GM12864 (cell line): ENCODE measurements at regions not wholly inside any gene's neighbourhood (a gene's known extent, or its start where the extent isn't known, plus 50 kb on each side); places are given as distances from the start of the nearest gene placed in this dataset.
"Not testable (repeated sequence)": the region's sequence is repeated elsewhere in the genome, so short reads cannot be mapped to it uniquely, and the experiment has no call there.

Experiments used
- DNase-seq: peaks from one replicate; pipeline ENCODE4 v3.0.0-alpha.2; 2011; ENCODE audit warnings: low read depth
- H3K4me3 ChIP-seq: 2 replicates; pipeline ENCODE4 v1.5.1; 2011; ENCODE audit warnings: mild to moderate bottlenecking, low read depth, low read length, control low read depth
- TF ChIP-seq, protein P1 (sequence below): IDR thresholded peaks from 2 replicates; pipeline ENCODE4 v1.5.1; 2011; ENCODE audit warnings: low read depth, mild to moderate bottlenecking, moderate library complexity, low read length, control low read depth, inconsistent platforms; ENCODE audit errors: missing control alignments

DNA sequence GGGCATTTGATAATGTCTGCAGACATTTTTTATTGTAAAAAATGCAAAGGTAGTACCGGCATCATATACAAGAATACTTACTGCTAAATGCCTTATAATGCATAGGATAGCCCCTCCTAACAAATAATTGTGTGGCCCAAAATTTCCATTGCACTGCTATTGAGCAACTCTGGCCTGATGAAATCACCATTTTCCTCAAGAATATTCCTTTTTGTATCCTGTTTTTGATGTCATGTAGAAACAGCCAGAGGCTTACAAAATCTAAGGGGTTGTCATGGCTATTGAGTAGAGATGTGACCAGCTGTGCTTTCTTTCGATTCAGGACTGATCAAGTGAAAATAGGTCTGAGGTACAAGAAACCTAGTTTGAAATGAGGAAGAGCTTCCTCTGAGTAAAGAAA lies 854.3 kb downstream of the KCNA4 start:
- DNase-seq, result no peak
- no peak overlapping the region for H3K4me3 ChIP-seq
- TF ChIP-seq, protein P1, sequence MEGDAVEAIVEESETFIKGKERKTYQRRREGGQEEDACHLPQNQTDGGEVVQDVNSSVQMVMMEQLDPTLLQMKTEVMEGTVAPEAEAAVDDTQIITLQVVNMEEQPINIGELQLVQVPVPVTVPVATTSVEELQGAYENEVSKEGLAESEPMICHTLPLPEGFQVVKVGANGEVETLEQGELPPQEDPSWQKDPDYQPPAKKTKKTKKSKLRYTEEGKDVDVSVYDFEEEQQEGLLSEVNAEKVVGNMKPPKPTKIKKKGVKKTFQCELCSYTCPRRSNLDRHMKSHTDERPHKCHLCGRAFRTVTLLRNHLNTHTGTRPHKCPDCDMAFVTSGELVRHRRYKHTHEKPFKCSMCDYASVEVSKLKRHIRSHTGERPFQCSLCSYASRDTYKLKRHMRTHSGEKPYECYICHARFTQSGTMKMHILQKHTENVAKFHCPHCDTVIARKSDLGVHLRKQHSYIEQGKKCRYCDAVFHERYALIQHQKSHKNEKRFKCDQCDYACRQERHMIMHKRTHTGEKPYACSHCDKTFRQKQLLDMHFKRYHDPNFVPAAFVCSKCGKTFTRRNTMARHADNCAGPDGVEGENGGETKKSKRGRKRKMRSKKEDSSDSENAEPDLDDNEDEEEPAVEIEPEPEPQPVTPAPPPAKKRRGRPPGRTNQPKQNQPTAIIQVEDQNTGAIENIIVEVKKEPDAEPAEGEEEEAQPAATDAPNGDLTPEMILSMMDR, result no peak

DNA sequence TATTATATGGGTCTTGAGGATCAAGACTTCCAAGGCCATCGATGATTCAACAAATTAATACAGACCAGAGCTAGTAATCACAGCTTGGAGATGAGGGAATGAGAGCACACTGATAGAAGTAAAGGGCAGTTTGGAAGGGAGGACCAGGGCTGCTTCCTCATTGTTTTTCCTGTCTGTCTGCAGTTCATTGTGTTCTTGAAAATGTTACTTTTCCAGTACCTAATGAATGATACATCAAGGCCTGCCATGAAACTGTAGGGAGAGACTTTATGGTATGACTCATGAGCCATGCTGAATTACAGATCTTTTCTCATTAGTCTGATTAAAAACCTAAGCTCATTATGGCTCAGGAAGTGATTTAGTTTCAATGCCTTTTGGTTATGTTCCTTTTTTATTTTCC lies 855.6 kb downstream of the KCNA4 start:
- TF ChIP-seq, protein P1, result no peak
- H3K4me3 ChIP-seq, result no peak overlapping the region
- no peak for DNase-seq

DNA sequence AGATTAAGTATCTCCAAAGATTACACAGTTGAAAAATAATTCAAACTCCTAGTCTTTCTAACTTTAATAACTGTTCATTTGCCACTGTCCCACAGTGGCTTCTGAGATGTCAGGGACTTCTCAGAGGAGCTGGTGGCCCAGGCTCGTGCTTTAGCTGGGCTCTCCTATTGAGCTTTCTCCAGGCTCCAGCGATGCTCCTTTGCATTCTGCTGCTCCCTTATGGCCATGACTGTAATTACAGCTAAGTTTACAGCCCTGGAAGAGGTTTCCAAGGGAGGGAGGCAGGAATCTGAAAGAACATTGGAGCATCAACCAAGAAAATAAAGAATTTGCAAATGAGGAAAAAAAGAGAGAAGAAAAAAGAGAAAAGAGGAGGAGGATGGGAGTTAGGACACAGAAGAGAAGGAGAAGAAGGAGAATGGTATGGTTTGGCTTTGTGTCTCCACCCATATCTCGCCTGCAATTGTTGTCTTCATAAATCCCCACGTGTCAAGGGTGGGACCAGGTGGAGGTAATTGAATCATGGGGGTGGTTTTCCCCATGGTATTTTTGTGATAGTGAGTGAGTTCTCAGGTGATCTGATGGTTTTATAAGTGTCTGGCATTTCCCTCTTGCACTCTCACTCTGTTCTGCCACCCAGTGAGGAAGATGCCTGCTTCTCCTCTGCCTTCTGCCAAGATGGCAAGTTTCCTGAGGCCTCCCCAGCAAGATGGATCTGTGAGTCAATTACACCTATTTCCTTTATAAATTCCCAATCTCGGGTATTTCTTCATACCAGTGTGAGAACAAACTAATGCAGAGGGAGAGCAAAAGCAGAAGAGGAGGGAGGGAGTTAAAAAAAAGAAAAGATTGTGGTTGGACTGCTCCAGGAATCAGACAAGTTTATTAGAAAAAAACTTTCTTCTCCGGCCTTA lies 857.0 kb downstream of the KCNA4 start:
- TF ChIP-seq, protein P1, result peak; percentile 56

DNA sequence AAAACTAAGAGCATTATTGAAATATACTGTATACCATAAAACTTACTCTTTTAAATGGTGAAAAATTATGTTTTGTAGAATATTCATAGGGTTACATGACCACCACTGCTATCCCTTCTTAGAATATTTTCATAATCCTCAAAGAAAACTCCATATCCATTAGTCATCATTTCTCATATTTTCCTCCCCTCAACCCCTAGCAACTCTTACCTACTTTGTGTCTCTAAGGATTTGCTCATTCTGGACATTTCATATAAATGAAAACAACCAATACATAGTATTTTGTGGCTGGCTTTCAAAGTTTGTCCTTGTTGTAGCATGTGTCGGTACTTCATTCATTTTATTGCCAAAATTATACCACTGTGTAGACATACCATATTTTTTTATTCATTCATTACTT lies 863.8 kb downstream of the KCNA4 start:
- TF ChIP-seq, protein P1, result no peak
- DNase-seq, result no peak
- H3K4me3 ChIP-seq, result no peak overlapping the region

More for the DNA sequence above, 857.0 kb downstream of the KCNA4 start:
- DNase-seq, result no peak
- H3K4me3 ChIP-seq, result no peak overlapping the region

DNA sequence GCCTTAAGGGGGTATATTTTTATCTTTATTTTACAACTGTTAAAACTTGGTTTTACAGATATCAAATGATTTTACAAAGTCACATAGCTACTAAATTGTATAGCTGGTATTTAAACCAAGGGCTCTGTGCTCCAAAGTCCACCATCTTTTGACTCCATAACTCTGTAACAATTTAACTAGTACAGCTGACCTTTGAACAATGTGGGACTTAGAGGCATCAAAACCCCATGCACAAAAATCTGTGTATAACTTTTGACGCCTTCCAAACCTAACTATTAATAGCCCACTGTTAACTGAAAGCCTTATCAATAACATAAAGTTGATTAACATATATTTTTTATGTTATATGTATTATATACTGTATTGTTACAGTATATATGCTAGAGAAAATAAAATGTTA lies 874.3 kb downstream of the KCNA4 start:
- not testable (repeated sequence) for DNase-seq, H3K4me3 ChIP-seq

DNA sequence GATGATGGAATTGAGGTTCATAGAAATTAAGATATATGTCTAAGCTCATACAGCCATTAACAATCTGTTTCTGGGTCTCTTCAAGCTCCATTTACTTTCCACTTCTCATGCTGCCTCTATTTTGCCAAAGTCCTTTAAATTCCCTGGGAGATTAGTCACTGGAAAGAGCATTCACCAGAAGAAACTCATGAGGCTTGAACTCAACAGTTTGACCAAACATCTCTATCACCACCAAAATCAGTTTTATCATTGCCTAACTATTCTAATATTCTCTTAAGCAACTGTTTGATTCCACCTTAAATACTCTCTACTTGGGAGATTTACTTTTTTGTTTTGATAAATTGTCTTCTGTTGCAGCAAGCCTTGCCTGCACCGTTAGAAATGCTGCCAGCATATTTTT lies 881.3 kb downstream of the KCNA4 start:
- no peak for DNase-seq
- H3K4me3 ChIP-seq, result no peak overlapping the region
- TF ChIP-seq, protein P1, result no peak

DNA sequence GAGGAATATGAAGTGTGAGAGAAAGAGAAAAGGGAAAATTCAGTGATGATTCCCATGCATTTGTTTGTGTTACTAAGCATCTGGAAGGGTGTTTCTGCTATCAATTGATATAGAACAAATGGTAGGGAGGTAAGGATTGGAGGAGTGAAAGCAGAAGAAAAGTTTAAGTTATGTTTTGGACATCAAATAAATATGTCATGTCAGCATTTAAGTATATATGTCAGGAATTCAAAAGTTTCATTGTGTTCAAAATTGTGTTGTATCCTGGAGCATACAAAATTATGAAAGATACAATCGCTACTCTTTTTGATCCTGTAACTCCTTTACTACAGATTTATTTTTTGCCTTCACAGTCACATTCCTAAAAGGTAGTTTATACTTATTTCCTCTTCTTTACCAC lies 885.8 kb downstream of the KCNA4 start:
- H3K4me3 ChIP-seq, result no peak overlapping the region
- DNase-seq, result no peak
- TF ChIP-seq, protein P1, result no peak
